ENCODE measurements at regions not wholly inside any gene's neighbourhood (a gene's known extent, or its start where the extent isn't known, plus 50 kb on each side); places are given as distances from the start of the nearest gene placed in this dataset.

- H3K9ac ChIP-seq (ENCODE audit: low read length in 5 of 5), result no peak overlapping the region
- no peak overlapping the region for H3K27ac ChIP-seq (ENCODE audit: low read depth, low read length)
- peaks cover 0 to 3% (median 2%) of the 10 kb centered on the region in 5 donors for H3K27me3 ChIP-seq (ENCODE audit: control insufficient read depth in 5 of 5, insufficient read depth in 4 of 5, low read length in 5 of 5)
- no peak overlapping the region for H3K4me3 ChIP-seq (ENCODE audit: low read depth in 1 of 5, low read length in 5 of 5)
- no peaks in the 10 kb centered on the region for H3K36me3 ChIP-seq (ENCODE audit: control insufficient read depth in 5 of 5, insufficient read depth in 5 of 5, low read length in 5 of 5)
- peaks cover 0 to 2% (median 0%) of the 10 kb centered on the region in 5 donors for H3K9me3 ChIP-seq (ENCODE audit: control insufficient read depth in 5 of 5, low read length in 5 of 5)
- no peaks in the 10 kb centered on the region for H3K4me1 ChIP-seq (ENCODE audit: control insufficient read depth in 5 of 5, insufficient read depth in 5 of 5, low read length in 5 of 5)
These were observed 108.4 kb downstream of the LSM3 start for GRCh38 chr3:14286887-14287500.

DNA sequence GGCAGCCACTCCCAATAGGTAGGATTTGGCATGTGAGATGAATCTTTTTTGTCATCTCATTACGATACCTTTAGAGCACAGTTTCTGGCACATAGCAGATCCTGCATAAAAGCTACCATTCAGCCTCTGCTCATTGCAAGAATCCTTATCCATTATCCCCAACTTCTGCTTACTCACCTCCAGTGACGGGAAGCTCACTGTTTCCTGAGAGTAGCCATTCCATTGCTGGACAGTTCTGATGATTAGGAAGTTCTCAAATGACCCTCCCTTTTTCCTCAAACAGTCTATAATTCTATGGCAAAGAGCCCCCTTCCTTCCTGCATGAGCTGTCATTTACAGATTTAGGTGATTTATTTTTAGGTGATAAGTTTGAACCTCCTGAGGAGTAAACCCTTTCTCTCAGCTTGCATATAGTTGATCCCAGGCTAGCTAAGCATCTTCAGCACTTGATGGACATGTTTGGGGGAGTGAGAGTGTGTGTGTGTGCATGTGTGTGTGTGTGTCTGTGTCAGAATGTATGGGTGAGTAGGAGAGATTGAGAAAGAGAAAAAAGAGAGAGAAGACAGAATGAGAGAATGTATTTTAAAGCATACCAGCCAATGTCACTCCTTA, 109.7 kb downstream of the LSM3 start:
- Histone ChIP-seq H3K27ac (ENCODE audit: low read depth, low read length) (no peak overlapping the region), H3K27me3 (ENCODE audit: control insufficient read depth in 5 of 5, insufficient read depth in 4 of 5, low read length in 5 of 5) (peaks cover 0 to 3% (median 2%) of the 10 kb centered on the region in 5 donors), H3K4me3 (ENCODE audit: low read depth in 1 of 5, low read length in 5 of 5) (no peak overlapping the region), H3K36me3 (ENCODE audit: control insufficient read depth in 5 of 5, insufficient read depth in 5 of 5, low read length in 5 of 5) (no peaks in the 10 kb centered on the region), H3K4me1 (ENCODE audit: control insufficient read depth in 5 of 5, insufficient read depth in 5 of 5, low read length in 5 of 5) (no peaks in the 10 kb centered on the region), H3K9ac (ENCODE audit: low read length in 5 of 5) (no peak overlapping the region), H3K9me3 (ENCODE audit: control insufficient read depth in 5 of 5, low read length in 5 of 5) (no peaks in the 10 kb centered on the region)

GRCh38 chr3:14288833-14289451, 110.3 kb downstream of the LSM3 start:
- Histone ChIP-seq H3K9ac (ENCODE audit: low read length in 5 of 5) (no peak overlapping the region), H3K36me3 (ENCODE audit: control insufficient read depth in 5 of 5, insufficient read depth in 5 of 5, low read length in 5 of 5) (no peaks in the 10 kb centered on the region), H3K27ac (ENCODE audit: low read depth, low read length) (no peak overlapping the region), H3K4me1 (ENCODE audit: control insufficient read depth in 5 of 5, insufficient read depth in 5 of 5, low read length in 5 of 5) (no peaks in the 10 kb centered on the region), H3K9me3 (ENCODE audit: control insufficient read depth in 5 of 5, low read length in 5 of 5) (no peaks in the 10 kb centered on the region), H3K4me3 (ENCODE audit: low read depth in 1 of 5, low read length in 5 of 5) (no peak overlapping the region), H3K27me3 (ENCODE audit: control insufficient read depth in 5 of 5, insufficient read depth in 4 of 5, low read length in 5 of 5) (peaks cover 0 to 3% (median 2%) of the 10 kb centered on the region in 5 donors)

- peaks cover 0 to 3% (median 2%) of the 10 kb centered on the region in 5 donors for H3K27me3 ChIP-seq (ENCODE audit: control insufficient read depth in 5 of 5, insufficient read depth in 4 of 5, low read length in 5 of 5)
- H3K4me3 ChIP-seq (ENCODE audit: low read depth in 1 of 5, low read length in 5 of 5), result no peak overlapping the region
- no peaks in the 10 kb centered on the region for H3K36me3 ChIP-seq (ENCODE audit: control insufficient read depth in 5 of 5, insufficient read depth in 5 of 5, low read length in 5 of 5)
- no peak overlapping the region for H3K27ac ChIP-seq (ENCODE audit: low read depth, low read length)
- H3K4me1 ChIP-seq (ENCODE audit: control insufficient read depth in 5 of 5, insufficient read depth in 5 of 5, low read length in 5 of 5), result no peaks in the 10 kb centered on the region
- H3K9me3 ChIP-seq (ENCODE audit: control insufficient read depth in 5 of 5, low read length in 5 of 5), result no peaks in the 10 kb centered on the region
- no peak overlapping the region for H3K9ac ChIP-seq (ENCODE audit: low read length in 5 of 5)
These were observed 111.2 kb downstream of the LSM3 start for GRCh38 chr3:14289590-14290461.

- Histone ChIP-seq H3K27me3 (ENCODE audit: control insufficient read depth in 5 of 5, insufficient read depth in 4 of 5, low read length in 5 of 5) (peaks cover 0 to 3% (median 0%) of the 10 kb centered on the region in 5 donors), H3K27ac (ENCODE audit: low read depth, low read length) (no peak overlapping the region), H3K9ac (ENCODE audit: low read length in 5 of 5) (no peak overlapping the region), H3K36me3 (ENCODE audit: control insufficient read depth in 5 of 5, insufficient read depth in 5 of 5, low read length in 5 of 5) (no peaks in the 10 kb centered on the region), H3K4me1 (ENCODE audit: control insufficient read depth in 5 of 5, insufficient read depth in 5 of 5, low read length in 5 of 5) (no peaks in the 10 kb centered on the region), H3K4me3 (ENCODE audit: low read depth in 1 of 5, low read length in 5 of 5) (no peak overlapping the region), H3K9me3 (ENCODE audit: control insufficient read depth in 5 of 5, low read length in 5 of 5) (no peaks in the 10 kb centered on the region)
These were observed 111.6 kb upstream of the SLC6A6 start for GRCh38 chr3:14290631-14291385.

DNA sequence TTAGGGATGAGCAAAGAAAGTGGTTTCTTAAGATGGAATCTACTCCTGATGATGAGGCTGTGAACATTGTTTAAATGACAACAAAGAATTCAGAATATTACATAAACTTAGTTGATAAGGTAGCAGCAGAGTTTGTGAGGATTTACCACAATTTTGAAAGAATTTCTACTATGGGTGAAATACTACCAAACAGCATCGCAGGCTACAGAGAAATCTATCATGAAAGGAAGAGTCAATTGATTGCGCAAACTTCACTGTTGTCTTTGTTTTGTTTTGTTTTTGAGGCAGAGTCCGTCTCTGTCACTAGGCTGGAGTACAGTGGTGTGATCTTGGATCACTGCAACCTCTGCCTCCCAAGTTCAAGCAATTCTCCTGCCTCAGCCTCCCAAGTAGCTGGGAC, 107.4 kb upstream of the SLC6A6 start:
- Histone ChIP-seq H3K9me3 (ENCODE audit: control insufficient read depth in 5 of 5, low read length in 5 of 5) (no peaks in the 10 kb centered on the region), H3K27ac (ENCODE audit: low read depth, low read length) (no peak overlapping the region), H3K4me3 (ENCODE audit: low read depth in 1 of 5, low read length in 5 of 5) (no peak overlapping the region), H3K4me1 (ENCODE audit: control insufficient read depth in 5 of 5, insufficient read depth in 5 of 5, low read length in 5 of 5) (peaks cover 0 to 4% (median 0%) of the 10 kb centered on the region in 5 donors), H3K9ac (ENCODE audit: low read length in 5 of 5) (no peak overlapping the region), H3K36me3 (ENCODE audit: control insufficient read depth in 5 of 5, insufficient read depth in 5 of 5, low read length in 5 of 5) (no peaks in the 10 kb centered on the region), H3K27me3 (ENCODE audit: control insufficient read depth in 5 of 5, insufficient read depth in 4 of 5, low read length in 5 of 5) (peaks cover 0 to 6% (median 0%) of the 10 kb centered on the region in 5 donors)

- H3K27ac ChIP-seq (ENCODE audit: low read depth, low read length), result no peak overlapping the region
- peaks cover 0 to 8% (median 0%) of the 10 kb centered on the region in 5 donors for H3K27me3 ChIP-seq (ENCODE audit: control insufficient read depth in 5 of 5, insufficient read depth in 4 of 5, low read length in 5 of 5)
- H3K9ac ChIP-seq (ENCODE audit: low read length in 5 of 5), result no peak overlapping the region
- H3K4me3 ChIP-seq (ENCODE audit: low read depth in 1 of 5, low read length in 5 of 5), result no peak overlapping the region
- no peaks in the 10 kb centered on the region for H3K9me3 ChIP-seq (ENCODE audit: control insufficient read depth in 5 of 5, low read length in 5 of 5)
- H3K36me3 ChIP-seq (ENCODE audit: control insufficient read depth in 5 of 5, insufficient read depth in 5 of 5, low read length in 5 of 5), result no peaks in the 10 kb centered on the region
- H3K4me1 ChIP-seq (ENCODE audit: control insufficient read depth in 5 of 5, insufficient read depth in 5 of 5, low read length in 5 of 5), result peaks cover 0 to 7% (median 0%) of the 10 kb centered on the region in 5 donors
These were observed 106.6 kb upstream of the SLC6A6 start for GRCh38 chr3:14295801-14296200.

DNA sequence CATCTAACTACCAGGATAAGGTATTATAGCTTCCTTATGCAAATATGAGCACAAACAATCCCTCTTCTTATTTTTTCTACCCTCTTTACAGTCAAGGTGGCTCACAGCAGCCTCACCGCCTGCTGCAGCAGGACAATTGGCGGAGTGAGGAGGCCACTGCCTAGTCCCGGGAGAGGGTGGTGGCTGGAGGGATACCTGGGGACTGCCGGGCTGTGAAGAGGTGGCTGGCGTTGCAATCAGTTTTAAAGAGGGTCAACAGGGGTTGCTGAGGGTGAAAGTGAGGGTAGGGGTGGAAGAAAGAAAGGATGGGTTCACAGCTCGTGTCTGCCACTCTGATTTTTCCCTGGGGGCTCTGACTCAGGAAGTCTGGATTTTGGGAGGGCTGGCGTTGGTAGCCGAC, 105.1 kb upstream of the SLC6A6 start:
- Histone ChIP-seq H3K9ac (ENCODE audit: low read length in 5 of 5) (no peak overlapping the region), H3K27me3 (ENCODE audit: control insufficient read depth in 5 of 5, insufficient read depth in 4 of 5, low read length in 5 of 5) (peaks cover 0 to 11% (median 0%) of the 10 kb centered on the region in 5 donors), H3K36me3 (ENCODE audit: control insufficient read depth in 5 of 5, insufficient read depth in 5 of 5, low read length in 5 of 5) (no peaks in the 10 kb centered on the region), H3K4me3 (ENCODE audit: low read depth in 1 of 5, low read length in 5 of 5) (no peak overlapping the region), H3K9me3 (ENCODE audit: control insufficient read depth in 5 of 5, low read length in 5 of 5) (no peaks in the 10 kb centered on the region), H3K4me1 (ENCODE audit: control insufficient read depth in 5 of 5, insufficient read depth in 5 of 5, low read length in 5 of 5) (peaks cover 0 to 20% (median 1%) of the 10 kb centered on the region in 5 donors), H3K27ac (ENCODE audit: low read depth, low read length) (no peak overlapping the region)

DNA sequence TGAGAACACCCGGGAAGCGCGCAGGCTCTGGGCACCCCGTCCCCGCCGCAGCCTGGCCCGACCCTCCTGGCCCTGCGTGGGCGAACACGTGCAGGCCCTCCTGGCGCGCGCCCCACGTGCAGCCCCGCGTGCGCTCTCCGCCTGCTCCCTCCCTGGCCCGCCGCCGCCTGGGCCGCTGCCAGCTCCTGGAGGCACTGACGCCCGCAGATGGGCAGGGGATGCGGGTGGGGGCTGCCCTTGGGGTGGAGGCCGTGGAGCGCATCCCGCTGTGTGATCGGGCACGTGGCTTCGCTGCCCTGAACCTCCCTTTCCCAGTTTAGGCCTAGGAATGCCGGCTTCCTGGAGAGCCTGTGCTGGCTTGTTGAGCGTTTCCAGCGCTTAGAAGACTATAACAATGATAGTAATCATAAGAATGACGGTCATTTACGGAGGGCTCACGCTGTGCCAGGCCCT, 104.6 kb upstream of the SLC6A6 start:
- Histone ChIP-seq H3K9ac (ENCODE audit: low read length in 5 of 5) (no peak overlapping the region), H3K9me3 (ENCODE audit: control insufficient read depth in 5 of 5, low read length in 5 of 5) (no peaks in the 10 kb centered on the region), H3K36me3 (ENCODE audit: control insufficient read depth in 5 of 5, insufficient read depth in 5 of 5, low read length in 5 of 5) (no peaks in the 10 kb centered on the region), H3K4me3 (ENCODE audit: low read depth in 1 of 5, low read length in 5 of 5) (no peak overlapping the region), H3K27me3 (ENCODE audit: control insufficient read depth in 5 of 5, insufficient read depth in 4 of 5, low read length in 5 of 5) (peaks cover 0 to 15% (median 0%) of the 10 kb centered on the region in 5 donors), H3K27ac (ENCODE audit: low read depth, low read length) (no peak overlapping the region), H3K4me1 (ENCODE audit: control insufficient read depth in 5 of 5, insufficient read depth in 5 of 5, low read length in 5 of 5) (peaks cover 0 to 20% (median 1%) of the 10 kb centered on the region in 5 donors)
